Uterus (tissue), 2 donors: ENCODE measurements at regions not wholly inside any gene's neighbourhood (a gene's known extent, or its start where the extent isn't known, plus 50 kb on each side); places are given as distances from the start of the nearest gene placed in this dataset.

Source experiments
- POLR2A ChIP-seq, 2 donors: fragments of 450-650 bp; IDR thresholded peaks; one replicate each; pipeline ENCODE4 v1.6.1; 2016; ENCODE audit warnings: antibody characterized with exemption in 2 of 2, mild to moderate bottlenecking in 1 of 2, moderate library complexity in 1 of 2
- TF ChIP-seq, protein P1 (sequence below), 4 experiments: fragments of 200-600 bp in 2 of 4; fragments of 450-650 bp in 2 of 4; sonication (generic) in 2 of 4; IDR thresholded peaks; one replicate each; pipeline ENCODE4 v1.5.1; 2016 to 2019; ENCODE audit warnings: antibody characterized with exemption in 4 of 4, mild to moderate bottlenecking in 2 of 4, moderate library complexity in 1 of 4

DNA sequence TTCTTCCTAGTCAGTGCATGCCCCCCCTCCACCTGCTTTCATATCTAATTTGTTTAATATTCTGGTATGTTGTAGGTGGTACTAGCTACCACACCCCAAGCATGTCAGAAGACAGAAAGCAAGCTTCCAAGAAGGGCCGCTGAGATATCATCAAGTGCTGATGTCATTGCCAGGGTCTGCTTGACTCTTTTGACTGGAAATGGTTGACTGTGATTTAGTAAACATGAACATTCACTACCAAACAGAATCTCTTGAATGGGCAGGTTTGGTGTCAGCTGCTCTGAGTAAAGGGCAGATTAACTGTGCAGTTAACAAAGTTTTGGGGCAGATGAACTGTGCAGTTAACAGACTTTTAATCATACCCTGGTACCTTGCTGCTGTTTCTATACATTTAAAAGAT is 244.2 kb upstream of the SATB1 start:
- TF ChIP-seq POLR2A (IDR thresholded peaks at IDR 0.05): no peak
- TF ChIP-seq, protein P1, sequence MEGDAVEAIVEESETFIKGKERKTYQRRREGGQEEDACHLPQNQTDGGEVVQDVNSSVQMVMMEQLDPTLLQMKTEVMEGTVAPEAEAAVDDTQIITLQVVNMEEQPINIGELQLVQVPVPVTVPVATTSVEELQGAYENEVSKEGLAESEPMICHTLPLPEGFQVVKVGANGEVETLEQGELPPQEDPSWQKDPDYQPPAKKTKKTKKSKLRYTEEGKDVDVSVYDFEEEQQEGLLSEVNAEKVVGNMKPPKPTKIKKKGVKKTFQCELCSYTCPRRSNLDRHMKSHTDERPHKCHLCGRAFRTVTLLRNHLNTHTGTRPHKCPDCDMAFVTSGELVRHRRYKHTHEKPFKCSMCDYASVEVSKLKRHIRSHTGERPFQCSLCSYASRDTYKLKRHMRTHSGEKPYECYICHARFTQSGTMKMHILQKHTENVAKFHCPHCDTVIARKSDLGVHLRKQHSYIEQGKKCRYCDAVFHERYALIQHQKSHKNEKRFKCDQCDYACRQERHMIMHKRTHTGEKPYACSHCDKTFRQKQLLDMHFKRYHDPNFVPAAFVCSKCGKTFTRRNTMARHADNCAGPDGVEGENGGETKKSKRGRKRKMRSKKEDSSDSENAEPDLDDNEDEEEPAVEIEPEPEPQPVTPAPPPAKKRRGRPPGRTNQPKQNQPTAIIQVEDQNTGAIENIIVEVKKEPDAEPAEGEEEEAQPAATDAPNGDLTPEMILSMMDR (IDR thresholded peaks at IDR 0.05): no peak
